Kidney capillary endothelial cell (primary cell): ENCODE measurements at regions not wholly inside any gene's neighbourhood (a gene's known extent, or its start where the extent isn't known, plus 50 kb on each side); places are given as distances from the start of the nearest gene placed in this dataset.
"Not testable (repeated sequence)": the region's sequence is repeated elsewhere in the genome, so short reads cannot be mapped to it uniquely, and the experiment has no call there.

Experiments
- DNase-seq: peaks from one replicate; pipeline ENCODE4 v3.0.0-alpha.2; 2018; ENCODE audit warnings: low spot score

DNA sequence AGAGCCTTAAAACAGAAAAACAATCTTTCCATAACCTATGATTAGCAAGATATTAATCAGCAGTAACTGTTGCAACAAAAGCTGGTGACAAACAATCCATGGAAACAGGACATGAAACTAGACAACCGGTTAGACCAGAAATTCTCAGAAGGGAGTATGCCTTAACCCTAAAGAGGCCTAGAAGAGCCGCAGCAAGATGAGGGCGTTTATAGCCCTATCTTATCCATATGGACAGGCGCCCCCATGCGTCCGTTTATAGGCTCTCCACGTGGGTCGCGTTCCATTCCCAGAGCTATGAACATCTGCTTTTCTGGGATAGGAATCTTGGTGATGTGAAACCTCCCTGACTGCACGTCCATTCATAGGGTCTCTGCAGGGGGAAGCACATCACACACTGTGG, 1662.7 kb upstream of the PABPC4L start:
- not testable (repeated sequence) for DNase-seq

DNA sequence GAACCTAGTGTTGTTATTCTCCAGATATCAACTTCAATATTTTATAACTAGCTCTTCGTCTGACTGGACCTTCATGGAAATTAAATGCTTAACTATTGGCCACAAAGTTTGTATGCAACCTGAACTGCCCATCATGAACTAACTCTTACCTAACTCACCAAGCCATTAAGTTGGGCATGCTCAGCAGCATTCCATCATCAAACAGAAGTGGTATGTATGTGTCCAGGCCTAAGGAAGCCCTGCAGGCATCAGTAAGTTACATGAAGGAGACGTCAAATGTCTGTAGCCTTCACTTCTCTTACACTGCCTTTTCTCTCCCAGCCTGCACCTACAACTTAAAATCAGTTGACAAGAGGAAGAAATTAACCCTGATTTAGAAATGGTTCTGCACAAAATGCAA, 1639.2 kb upstream of the PABPC4L start:
- no peak for DNase-seq

GRCh38 chr4:135839712-135840111, 1638.1 kb upstream of the PABPC4L start:
- no peak for DNase-seq

- DNase-seq: no peak
Observed at GRCh38 chr4:135838889-135839288, 1637.3 kb upstream of the PABPC4L start.

GRCh38 chr4:135834471-135834870, 1632.9 kb upstream of the PABPC4L start:
- DNase-seq: no peak

- DNase-seq: no peak
Observed at GRCh38 chr4:135833529-135833928, 1631.9 kb upstream of the PABPC4L start.

- no peak for DNase-seq
Observed at GRCh38 chr4:135824759-135825296, 1623.2 kb upstream of the PABPC4L start.

DNA sequence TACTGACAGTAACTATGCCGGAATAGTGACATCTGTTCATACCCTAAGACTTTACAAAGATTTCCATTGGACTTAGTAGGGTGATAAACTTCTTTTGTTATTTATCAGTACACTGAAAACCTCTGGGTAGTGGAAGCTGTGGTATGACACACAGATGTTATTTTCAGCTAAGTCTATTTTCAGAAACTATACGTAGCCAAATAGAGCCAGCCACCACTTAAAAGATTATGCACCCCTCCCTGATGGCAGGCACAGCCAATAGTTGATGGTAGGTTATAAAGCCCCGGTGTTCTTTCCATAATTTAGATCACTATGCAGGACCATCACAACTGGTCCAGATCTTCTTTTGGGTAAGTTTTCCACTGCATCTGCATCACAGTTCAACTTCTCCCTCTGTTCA, 1603.2 kb upstream of the PABPC4L start:
- DNase-seq: no peak

DNA sequence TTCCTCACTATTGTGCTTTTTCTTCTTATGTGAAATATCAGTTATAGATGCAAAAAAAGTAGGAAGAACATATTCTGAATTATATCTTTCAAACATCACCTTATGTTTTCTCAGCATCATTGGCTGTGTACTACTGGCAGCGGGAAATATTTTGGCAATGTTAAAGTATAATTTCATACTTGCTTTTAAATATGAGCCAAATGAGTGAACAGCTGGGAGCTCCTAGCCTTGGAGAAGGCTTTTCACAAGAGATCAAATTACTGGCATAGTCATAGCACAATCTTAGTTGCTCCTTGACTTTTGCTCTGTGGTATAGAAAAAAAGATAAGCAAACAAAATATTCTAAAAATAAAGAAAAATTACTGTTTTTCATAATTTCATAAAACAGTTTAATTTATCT, 1575.8 kb upstream of the PABPC4L start:
- DNase-seq: no peak

DNA sequence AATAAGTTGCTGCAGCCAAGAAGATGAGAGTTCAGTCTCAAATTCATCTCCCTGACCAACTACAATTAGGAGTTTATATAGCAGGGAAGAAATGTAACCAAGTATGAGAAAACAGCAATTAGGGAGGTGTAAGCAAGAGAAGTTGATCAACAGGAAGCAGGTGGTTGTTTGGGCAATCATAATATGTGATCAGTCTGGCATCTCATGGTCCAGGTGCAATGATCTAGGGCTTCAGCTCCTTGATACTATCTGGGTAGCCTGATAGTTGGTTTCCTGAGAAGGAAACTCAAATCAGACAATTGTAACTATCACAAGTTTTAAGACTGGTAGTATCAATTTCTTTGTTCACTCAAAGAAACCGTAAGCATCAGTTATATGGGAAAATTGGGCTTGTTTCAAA, 1574.3 kb upstream of the PABPC4L start:
- DNase-seq: no peak

- no peak for DNase-seq
Observed at GRCh38 chr4:135770505-135770904, 1568.9 kb upstream of the PABPC4L start.

- DNase-seq: no peak
Observed at GRCh38 chr4:135744928-135745327, 1543.3 kb upstream of the PABPC4L start.

- no peak for DNase-seq
Observed at GRCh38 chr4:135741583-135741982, 1540.0 kb upstream of the PABPC4L start.

- no peak for DNase-seq
Observed at GRCh38 chr4:135739354-135739753, 1537.8 kb upstream of the PABPC4L start.

GRCh38 chr4:135735512-135735911, 1533.9 kb upstream of the PABPC4L start:
- no peak for DNase-seq

DNA sequence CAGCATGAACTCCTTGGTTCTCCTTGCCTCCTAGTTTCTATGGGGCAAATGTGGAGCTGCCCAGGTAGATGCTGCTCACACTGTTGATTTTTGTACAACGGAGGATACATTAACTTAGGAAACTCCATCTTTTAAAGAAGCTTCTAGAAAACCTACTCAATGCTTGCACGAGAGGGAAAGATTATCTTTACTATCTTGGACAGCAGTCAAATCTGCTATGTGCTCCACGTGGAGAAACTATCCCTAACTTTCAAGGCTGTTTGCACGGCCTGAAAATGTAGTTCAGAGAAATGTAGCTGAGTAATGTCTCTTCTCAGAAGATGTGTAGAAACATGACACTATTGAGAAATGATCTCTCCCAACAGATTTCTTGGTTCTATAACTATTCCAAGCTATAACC, 1530.9 kb upstream of the PABPC4L start:
- no peak for DNase-seq

DNA sequence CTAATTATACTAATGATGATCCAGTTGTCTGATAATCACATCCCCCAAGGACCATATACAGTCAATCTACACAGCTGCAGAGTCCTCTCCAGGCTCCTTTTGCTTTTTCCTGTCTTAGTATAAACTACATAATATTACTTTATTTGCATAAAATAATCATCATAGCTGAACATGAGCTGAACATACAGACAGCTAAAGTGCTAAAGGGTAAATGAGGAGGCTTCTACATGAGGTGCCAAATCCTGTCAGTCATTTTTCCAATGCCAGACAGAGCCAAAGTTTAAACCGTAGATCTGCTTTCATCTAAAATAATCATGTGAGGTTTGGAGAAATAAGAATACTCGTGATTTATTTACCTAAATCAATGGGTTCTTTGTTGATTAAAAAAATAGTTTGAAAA, 1530.1 kb upstream of the PABPC4L start:
- DNase-seq: no peak

DNA sequence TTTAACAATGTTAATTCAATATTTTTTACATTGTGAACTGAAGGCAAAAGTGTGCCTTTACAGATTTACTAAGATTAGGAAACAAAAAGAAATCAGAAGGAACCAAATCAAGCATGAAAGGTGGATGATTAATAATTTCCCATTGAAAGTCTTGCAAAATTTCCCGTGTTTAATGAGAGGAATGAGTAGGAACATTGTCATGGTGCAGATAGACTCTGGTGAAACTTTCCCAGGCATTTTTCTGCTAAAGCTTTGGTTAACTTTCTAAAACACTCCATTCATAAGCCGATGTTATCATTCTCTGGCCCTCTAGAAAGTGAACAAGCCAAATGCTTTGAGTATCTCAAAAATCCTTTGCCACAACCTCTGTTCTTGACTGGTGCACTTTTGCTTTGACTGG, 1522.8 kb upstream of the PABPC4L start:
- no peak for DNase-seq

- DNase-seq: no peak
Observed at GRCh38 chr4:135718019-135718418, 1516.4 kb upstream of the PABPC4L start.

DNA sequence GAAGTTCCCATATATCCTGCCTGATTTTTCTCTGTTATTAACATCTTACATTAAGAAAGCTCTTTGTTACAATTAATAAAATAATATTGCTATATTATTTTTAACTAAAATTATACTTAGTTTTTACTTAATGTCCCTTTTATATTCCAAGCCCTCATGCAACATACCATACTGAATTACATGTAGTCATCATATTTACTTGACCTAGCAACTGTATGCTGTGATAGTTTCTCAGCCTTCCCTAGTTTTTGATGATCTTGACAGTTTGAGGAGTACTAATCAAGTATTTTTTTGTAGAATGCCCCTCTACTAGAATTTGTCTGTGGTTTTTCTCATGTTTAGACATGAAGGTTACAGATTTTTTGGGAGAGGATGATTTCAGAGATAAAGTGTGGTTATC, 1503.8 kb upstream of the PABPC4L start:
- DNase-seq: no peak

DNA sequence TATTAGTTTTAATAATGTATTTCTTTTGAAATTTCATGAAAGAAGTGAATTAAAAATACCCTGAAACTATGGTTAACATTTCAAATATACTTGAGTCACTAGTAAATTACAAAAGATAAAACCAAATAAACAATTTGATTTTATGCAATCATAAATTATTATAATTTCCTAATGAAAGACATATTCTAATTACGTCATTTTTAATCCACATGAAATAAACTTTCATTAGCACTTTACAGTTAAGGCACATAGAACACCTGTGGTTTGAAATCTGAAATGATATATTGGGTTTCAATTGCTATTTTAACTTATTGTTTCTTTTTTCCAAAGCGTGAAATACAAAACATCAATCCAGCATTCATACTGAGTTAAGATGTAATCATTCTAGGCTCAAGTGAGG, 1492.5 kb upstream of the PABPC4L start:
- no peak for DNase-seq

DNA sequence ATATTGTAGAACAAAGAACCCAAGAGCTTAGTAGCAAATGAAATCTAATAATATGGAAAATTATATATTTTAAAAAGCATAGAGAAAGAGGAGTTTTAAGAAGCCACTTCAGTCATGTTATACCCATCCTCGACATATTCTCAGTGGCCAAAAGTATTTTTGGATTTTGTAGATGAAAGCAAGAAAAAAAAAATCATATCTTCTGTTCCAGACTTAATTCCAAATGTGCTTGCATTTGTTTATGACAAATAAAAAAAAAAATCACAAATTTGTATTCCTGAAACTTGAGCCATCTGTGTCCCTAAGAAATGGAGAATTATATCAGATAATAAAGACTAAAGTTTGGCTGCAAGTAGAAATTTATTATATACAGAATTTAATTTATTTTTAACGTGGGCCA, 1482.4 kb upstream of the PABPC4L start:
- DNase-seq: no peak

DNA sequence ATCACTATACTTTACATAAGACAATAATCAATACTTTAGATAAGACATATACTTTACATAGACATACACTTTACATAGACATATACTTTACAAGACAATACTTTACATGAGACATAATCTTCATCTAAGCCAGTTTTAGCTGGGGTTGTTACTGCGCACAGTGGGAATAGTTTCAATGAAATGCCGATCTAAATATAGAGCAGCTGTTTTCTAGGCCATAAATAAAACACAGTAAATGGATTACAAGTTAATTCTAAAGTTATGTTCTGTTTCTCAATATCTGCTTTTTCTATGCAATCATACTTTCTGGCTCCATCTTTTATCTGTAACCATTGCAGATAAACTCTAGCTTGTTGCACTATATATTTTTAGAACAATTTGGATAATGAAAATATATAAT, 1470.6 kb upstream of the PABPC4L start:
- no peak for DNase-seq

GRCh38 chr4:135670548-135670947, 1469.0 kb upstream of the PABPC4L start:
- no peak for DNase-seq
